ENCODE measurements at regions not wholly inside any gene's neighbourhood (a gene's known extent, or its start where the extent isn't known, plus 50 kb on each side); places are given as distances from the start of the nearest gene placed in this dataset.
"Not testable (repeated sequence)": the region's sequence is repeated elsewhere in the genome, so short reads cannot be mapped to it uniquely, and the experiment has no call there.

DNA sequence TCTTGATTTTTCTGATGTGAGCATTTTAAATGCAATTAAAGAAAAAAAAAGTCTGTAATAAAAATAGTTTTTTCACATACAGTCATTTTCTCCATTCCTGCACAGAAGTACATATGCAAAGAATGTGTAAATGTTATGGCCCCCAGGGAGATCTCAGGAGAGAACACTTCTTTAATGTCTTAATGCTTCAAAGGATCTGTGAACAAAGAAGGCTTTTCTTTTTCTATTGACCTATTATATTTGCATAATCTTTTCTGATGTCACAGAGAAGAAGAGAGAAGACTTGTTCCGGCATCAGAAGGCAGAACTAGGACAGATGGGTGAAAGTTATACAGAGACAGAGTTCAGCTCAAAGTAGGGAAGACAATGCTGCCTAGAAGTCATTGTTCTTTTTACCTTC lies 413.5 kb upstream of the STXBP6 start:
- TF ChIP-seq, protein P1, sequence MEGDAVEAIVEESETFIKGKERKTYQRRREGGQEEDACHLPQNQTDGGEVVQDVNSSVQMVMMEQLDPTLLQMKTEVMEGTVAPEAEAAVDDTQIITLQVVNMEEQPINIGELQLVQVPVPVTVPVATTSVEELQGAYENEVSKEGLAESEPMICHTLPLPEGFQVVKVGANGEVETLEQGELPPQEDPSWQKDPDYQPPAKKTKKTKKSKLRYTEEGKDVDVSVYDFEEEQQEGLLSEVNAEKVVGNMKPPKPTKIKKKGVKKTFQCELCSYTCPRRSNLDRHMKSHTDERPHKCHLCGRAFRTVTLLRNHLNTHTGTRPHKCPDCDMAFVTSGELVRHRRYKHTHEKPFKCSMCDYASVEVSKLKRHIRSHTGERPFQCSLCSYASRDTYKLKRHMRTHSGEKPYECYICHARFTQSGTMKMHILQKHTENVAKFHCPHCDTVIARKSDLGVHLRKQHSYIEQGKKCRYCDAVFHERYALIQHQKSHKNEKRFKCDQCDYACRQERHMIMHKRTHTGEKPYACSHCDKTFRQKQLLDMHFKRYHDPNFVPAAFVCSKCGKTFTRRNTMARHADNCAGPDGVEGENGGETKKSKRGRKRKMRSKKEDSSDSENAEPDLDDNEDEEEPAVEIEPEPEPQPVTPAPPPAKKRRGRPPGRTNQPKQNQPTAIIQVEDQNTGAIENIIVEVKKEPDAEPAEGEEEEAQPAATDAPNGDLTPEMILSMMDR (IDR thresholded peaks at IDR 0.05; ENCODE audit: insufficient read depth, low read length, poor library complexity, severe bottlenecking): no peak
- no peaks in the 10 kb centered on the region for H3K9me2 ChIP-seq (replicated peaks; ENCODE audit: insufficient read depth, low read length)
- H2AFZ ChIP-seq (ENCODE audit: low read depth, low read length, severe bottlenecking): no peak overlapping the region
- H3K9me3 ChIP-seq (ENCODE audit: insufficient read depth, low read length): no peaks in the 10 kb centered on the region
- no peak overlapping the region for H3K4me2 ChIP-seq (ENCODE audit: low read depth, low read length, poor library complexity, severe bottlenecking)
- H4K20me1 ChIP-seq (ENCODE audit: low read depth, low read length): no peaks in the 10 kb centered on the region
- no peaks in the 10 kb centered on the region for H3K36me3 ChIP-seq (ENCODE audit: low read length)
- no peaks in the 10 kb centered on the region for H3F3A ChIP-seq (ENCODE audit: insufficient read depth)
- H3K27ac ChIP-seq (ENCODE audit: low read depth, low read length): no peak overlapping the region
- H3K4me3 ChIP-seq (ENCODE audit: insufficient read depth, low read length, poor library complexity, severe bottlenecking): no peak overlapping the region
- H3K27me3 ChIP-seq (ENCODE audit: low read length): no peaks in the 10 kb centered on the region
- no peaks in the 10 kb centered on the region for H3K79me2 ChIP-seq (ENCODE audit: insufficient read depth, low read length)
- H3K9ac ChIP-seq (ENCODE audit: low read length): no peak overlapping the region

DNA sequence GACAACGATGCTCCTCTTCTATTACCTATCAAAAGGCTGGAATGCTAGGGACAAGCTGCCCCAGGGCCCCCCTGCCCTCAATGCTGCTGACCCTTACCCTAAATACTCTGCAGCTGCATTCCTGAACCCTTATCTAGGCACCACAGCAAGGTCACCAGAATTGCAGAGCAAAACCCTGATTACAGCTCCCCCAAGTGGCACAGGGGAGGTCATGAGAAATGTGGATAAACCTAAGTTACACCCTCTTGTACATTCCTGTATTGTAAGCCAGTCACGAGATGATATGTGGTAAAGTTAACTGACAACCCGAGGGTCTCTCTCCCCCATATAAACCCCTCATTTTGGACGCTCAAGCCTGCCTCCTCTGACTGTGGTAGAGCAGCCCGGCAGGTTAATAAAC lies 411.8 kb upstream of the STXBP6 start:
- H3K4me2 ChIP-seq (ENCODE audit: low read depth, low read length, poor library complexity, severe bottlenecking): no peak overlapping the region
- H3K9ac ChIP-seq (ENCODE audit: low read length): no peak overlapping the region
- H3K9me3 ChIP-seq (ENCODE audit: insufficient read depth, low read length): no peaks in the 10 kb centered on the region
- H3K9me2 ChIP-seq (replicated peaks; ENCODE audit: insufficient read depth, low read length): no peaks in the 10 kb centered on the region
- H3F3A ChIP-seq (ENCODE audit: insufficient read depth): no peaks in the 10 kb centered on the region
- H2AFZ ChIP-seq (ENCODE audit: low read depth, low read length, severe bottlenecking): no peak overlapping the region
- no peak overlapping the region for H3K27ac ChIP-seq (ENCODE audit: low read depth, low read length)
- H3K36me3 ChIP-seq (ENCODE audit: low read length): no peaks in the 10 kb centered on the region
- H3K27me3 ChIP-seq (ENCODE audit: low read length): no peaks in the 10 kb centered on the region
- no peaks in the 10 kb centered on the region for H3K79me2 ChIP-seq (ENCODE audit: insufficient read depth, low read length)
- TF ChIP-seq, protein P1 (IDR thresholded peaks at IDR 0.05; ENCODE audit: insufficient read depth, low read length, poor library complexity, severe bottlenecking): no peak
- TF ChIP-seq EZH2phosphoT487 (conservative IDR thresholded peaks at IDR 0.05; ENCODE audit: low read length): no peak
- H4K20me1 ChIP-seq (ENCODE audit: low read depth, low read length): no peaks in the 10 kb centered on the region
- no peak overlapping the region for H3K4me3 ChIP-seq (ENCODE audit: insufficient read depth, low read length, poor library complexity, severe bottlenecking)

DNA sequence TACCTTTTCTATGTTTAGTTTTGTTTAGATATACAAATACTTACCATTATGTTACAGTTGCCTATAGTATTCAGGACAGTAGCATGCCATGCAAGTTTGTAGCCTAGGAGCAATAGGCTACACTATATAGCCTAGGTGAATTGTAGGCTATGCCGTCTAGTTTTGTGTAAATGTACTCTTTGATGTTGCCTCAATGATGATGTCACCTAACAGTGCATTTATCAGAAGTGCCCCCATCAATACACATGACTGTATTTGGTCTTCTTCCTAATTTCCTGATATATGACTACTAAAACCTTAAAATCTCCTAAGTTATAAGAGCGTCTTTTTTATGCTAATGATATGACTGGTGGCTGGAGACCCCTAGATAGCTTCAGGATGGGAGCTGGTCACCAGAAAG lies 394.4 kb upstream of the STXBP6 start:
- Histone ChIP-seq H3K4me3 (ENCODE audit: insufficient read depth, low read length, poor library complexity, severe bottlenecking) (no peak overlapping the region), H2AFZ (ENCODE audit: low read depth, low read length, severe bottlenecking) (no peak overlapping the region), H3K9me2 (replicated peaks; ENCODE audit: insufficient read depth, low read length) (no peaks in the 10 kb centered on the region), H3K9ac (ENCODE audit: low read length) (no peak overlapping the region), H3K9me3 (ENCODE audit: insufficient read depth, low read length) (no peaks in the 10 kb centered on the region), H3F3A (ENCODE audit: insufficient read depth) (no peaks in the 10 kb centered on the region), H4K20me1 (ENCODE audit: low read depth, low read length) (no peaks in the 10 kb centered on the region), H3K79me2 (ENCODE audit: insufficient read depth, low read length) (no peaks in the 10 kb centered on the region), H3K27me3 (ENCODE audit: low read length) (no peaks in the 10 kb centered on the region), H3K27ac (ENCODE audit: low read depth, low read length) (no peak overlapping the region), H3K4me2 (ENCODE audit: low read depth, low read length, poor library complexity, severe bottlenecking) (no peak overlapping the region), H3K36me3 (ENCODE audit: low read length) (no peaks in the 10 kb centered on the region)
- TF ChIP-seq, protein P1 (IDR thresholded peaks at IDR 0.05; ENCODE audit: insufficient read depth, low read length, poor library complexity, severe bottlenecking): no peak
- TF ChIP-seq EZH2phosphoT487 (conservative IDR thresholded peaks at IDR 0.05; ENCODE audit: low read length): no peak

DNA sequence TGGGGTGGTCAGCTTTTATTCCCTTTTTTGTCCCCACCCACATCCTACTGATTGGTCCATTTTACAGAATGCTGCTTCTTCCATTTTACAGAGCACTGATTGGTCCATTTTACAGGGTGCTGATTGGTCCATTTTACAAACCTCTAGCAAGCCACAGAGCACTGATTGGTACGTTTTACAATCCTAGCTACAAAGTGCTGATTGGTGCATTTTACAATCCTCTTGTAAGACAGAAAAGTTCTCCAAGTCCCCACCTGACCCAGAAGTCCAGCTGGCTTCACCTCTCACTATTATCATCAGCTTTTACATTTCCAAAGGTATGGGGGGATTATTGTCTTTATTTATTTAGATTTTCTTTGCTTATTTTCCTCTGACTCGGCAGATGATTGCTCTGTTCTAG lies 390.4 kb upstream of the STXBP6 start:
- H3K36me3 ChIP-seq (ENCODE audit: low read length); H3K9me2 ChIP-seq (replicated peaks; ENCODE audit: insufficient read depth, low read length): not testable (repeated sequence)

More for the DNA sequence above, 390.4 kb upstream of the STXBP6 start:
- not testable (repeated sequence) for H4K20me1 ChIP-seq (ENCODE audit: low read depth, low read length); H3K9me3 ChIP-seq (ENCODE audit: insufficient read depth, low read length); H3K27ac ChIP-seq (ENCODE audit: low read depth, low read length); H3K27me3 ChIP-seq (ENCODE audit: low read length); H3K4me3 ChIP-seq (ENCODE audit: insufficient read depth, low read length, poor library complexity, severe bottlenecking); H3F3A ChIP-seq (ENCODE audit: insufficient read depth); H3K9ac ChIP-seq (ENCODE audit: low read length); H3K79me2 ChIP-seq (ENCODE audit: insufficient read depth, low read length); H3K4me2 ChIP-seq (ENCODE audit: low read depth, low read length, poor library complexity, severe bottlenecking); H2AFZ ChIP-seq (ENCODE audit: low read depth, low read length, severe bottlenecking)
